ENCODE measurements at regions not wholly inside any gene's neighbourhood (a gene's known extent, or its start where the extent isn't known, plus 50 kb on each side); places are given as distances from the start of the nearest gene placed in this dataset.

DNA sequence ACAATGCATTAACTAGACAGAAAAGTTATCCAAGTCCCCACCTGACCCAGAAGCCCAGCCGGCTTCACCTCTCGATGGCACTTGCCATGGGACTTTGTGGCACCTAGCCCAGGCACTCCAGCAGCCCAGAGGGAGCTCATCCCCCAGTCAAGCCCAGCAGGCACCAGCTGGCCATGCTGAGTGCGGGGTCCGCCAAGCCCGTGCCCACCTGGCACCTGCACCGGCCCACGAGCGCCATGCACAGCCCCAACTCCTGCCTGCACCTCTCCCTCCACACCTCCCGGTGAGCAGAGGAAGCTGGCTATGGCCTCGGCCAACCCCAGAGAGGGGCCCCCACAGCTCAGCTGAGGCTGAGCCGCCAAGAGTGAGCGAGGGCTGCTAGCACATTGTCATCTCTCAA is 1759.1 kb downstream of the OLFM4 start:
- H3K27ac ChIP-seq (ENCODE audit: insufficient read depth, low read length): no peak overlapping the region
- TF ChIP-seq EZH2 (IDR thresholded peaks at IDR 0.05; ENCODE audit: low read length, missing control alignments) (no peak), CTCF (conservative IDR thresholded peaks at IDR 0.05 in 1 of 2, IDR thresholded peaks at IDR 0.05 in 1 of 2; ENCODE audit: low read depth in 1 of 2, low read length in 2 of 2) (no peak)
- H3K4me3 ChIP-seq (replicated peaks in 1 of 4; ENCODE audit: control extremely low read depth in 1 of 4, insufficient read depth in 1 of 4, low read depth in 3 of 4, low read length in 4 of 4): no peak overlapping the region
- H3K36me3 ChIP-seq (ENCODE audit: control insufficient read depth, insufficient read depth, low read length): no peaks in the 10 kb centered on the region
- H3K4me1 ChIP-seq (ENCODE audit: control insufficient read depth, extremely low read depth, insufficient read depth, low read length): no peaks in the 10 kb centered on the region
- no peak overlapping the region for H2AFZ ChIP-seq (ENCODE audit: low read length)
- DNase-seq (ENCODE audit: low read depth in 2 of 2): no peak
- no peaks in the 10 kb centered on the region for H3K9me3 ChIP-seq (ENCODE audit: control insufficient read depth, insufficient read depth, low read depth, low read length)
- no peak overlapping the region for H3K9ac ChIP-seq (ENCODE audit: insufficient read depth, low read length)
- H3K27me3 ChIP-seq (ENCODE audit: control insufficient read depth, insufficient read depth, low read length): no peaks in the 10 kb centered on the region
- H3K4me2 ChIP-seq (ENCODE audit: extremely low read depth, insufficient read depth, low read length): no peak overlapping the region
- no peaks in the 10 kb centered on the region for H3K79me2 ChIP-seq (ENCODE audit: control insufficient read depth, insufficient read depth, low read length)
- H4K20me1 ChIP-seq (ENCODE audit: control insufficient read depth, extremely low read depth, insufficient read depth, low read length): no peaks in the 10 kb centered on the region

GRCh38 chr13:54799621-54800226 is 1771.1 kb downstream of the OLFM4 start:
- Histone ChIP-seq H4K20me1 (ENCODE audit: control insufficient read depth, extremely low read depth, insufficient read depth, low read length) (no peaks in the 10 kb centered on the region), H3K4me1 (ENCODE audit: control insufficient read depth, extremely low read depth, insufficient read depth, low read length) (no peaks in the 10 kb centered on the region), H3K9ac (ENCODE audit: insufficient read depth, low read length) (no peak overlapping the region), H3K27ac (ENCODE audit: insufficient read depth, low read length) (no peak overlapping the region), H3K36me3 (ENCODE audit: control insufficient read depth, insufficient read depth, low read length) (no peaks in the 10 kb centered on the region), H3K9me3 (ENCODE audit: control insufficient read depth, insufficient read depth, low read depth, low read length) (no peaks in the 10 kb centered on the region), H3K4me3 (replicated peaks in 1 of 4; ENCODE audit: control extremely low read depth in 1 of 4, insufficient read depth in 1 of 4, low read depth in 3 of 4, low read length in 4 of 4) (no peak overlapping the region), H3K27me3 (ENCODE audit: control insufficient read depth, insufficient read depth, low read length) (no peaks in the 10 kb centered on the region), H3K4me2 (ENCODE audit: extremely low read depth, insufficient read depth, low read length) (no peak overlapping the region), H2AFZ (ENCODE audit: low read length) (no peak overlapping the region), H3K79me2 (ENCODE audit: control insufficient read depth, insufficient read depth, low read length) (no peaks in the 10 kb centered on the region)
- TF ChIP-seq EZH2 (IDR thresholded peaks at IDR 0.05; ENCODE audit: low read length, missing control alignments) (no peak), CTCF (conservative IDR thresholded peaks at IDR 0.05 in 1 of 2, IDR thresholded peaks at IDR 0.05 in 1 of 2; ENCODE audit: low read depth in 1 of 2, low read length in 2 of 2) (no peak)
- no peak for DNase-seq (ENCODE audit: low read depth in 2 of 2)

- Histone ChIP-seq H3K36me3 (ENCODE audit: control insufficient read depth, insufficient read depth, low read length) (no peaks in the 10 kb centered on the region), H3K9ac (ENCODE audit: insufficient read depth, low read length) (no peak overlapping the region), H3K4me2 (ENCODE audit: extremely low read depth, insufficient read depth, low read length) (no peak overlapping the region), H3K27ac (ENCODE audit: insufficient read depth, low read length) (no peak overlapping the region), H2AFZ (ENCODE audit: low read length) (no peak overlapping the region), H3K79me2 (ENCODE audit: control insufficient read depth, insufficient read depth, low read length) (no peaks in the 10 kb centered on the region), H4K20me1 (ENCODE audit: control insufficient read depth, extremely low read depth, insufficient read depth, low read length) (no peaks in the 10 kb centered on the region), H3K4me1 (ENCODE audit: control insufficient read depth, extremely low read depth, insufficient read depth, low read length) (no peaks in the 10 kb centered on the region), H3K27me3 (ENCODE audit: control insufficient read depth, insufficient read depth, low read length) (no peaks in the 10 kb centered on the region), H3K9me3 (ENCODE audit: control insufficient read depth, insufficient read depth, low read depth, low read length) (no peaks in the 10 kb centered on the region), H3K4me3 (replicated peaks in 1 of 4; ENCODE audit: control extremely low read depth in 1 of 4, insufficient read depth in 1 of 4, low read depth in 3 of 4, low read length in 4 of 4) (no peak overlapping the region)
- DNase-seq (ENCODE audit: low read depth in 2 of 2): no peak
- TF ChIP-seq EZH2 (IDR thresholded peaks at IDR 0.05; ENCODE audit: low read length, missing control alignments) (no peak), CTCF (conservative IDR thresholded peaks at IDR 0.05 in 1 of 2, IDR thresholded peaks at IDR 0.05 in 1 of 2; ENCODE audit: low read depth in 1 of 2, low read length in 2 of 2) (no peak)
These were observed 1773.6 kb downstream of the OLFM4 start for GRCh38 chr13:54802226-54802625.
